AG10803 (cell line): ENCODE measurements at regions not wholly inside any gene's neighbourhood (a gene's known extent, or its start where the extent isn't known, plus 50 kb on each side); places are given as distances from the start of the nearest gene placed in this dataset.

ENCODE experiments used
- DNase-seq: peaks from one replicate; pipeline ENCODE4 v3.0.0; 2010; ENCODE audit warnings: low read depth
- H3K4me3 ChIP-seq: 2 replicates; pipeline ENCODE4 v1.5.1; 2011; ENCODE audit warnings: mild to moderate bottlenecking, low read length, control low read depth
- TF ChIP-seq, protein P1 (sequence below): conservative IDR thresholded peaks from 2 replicates; pipeline ENCODE4 v1.5.1; 2011; ENCODE audit warnings: mild to moderate bottlenecking, low read length, control low read depth, inconsistent platforms

DNA sequence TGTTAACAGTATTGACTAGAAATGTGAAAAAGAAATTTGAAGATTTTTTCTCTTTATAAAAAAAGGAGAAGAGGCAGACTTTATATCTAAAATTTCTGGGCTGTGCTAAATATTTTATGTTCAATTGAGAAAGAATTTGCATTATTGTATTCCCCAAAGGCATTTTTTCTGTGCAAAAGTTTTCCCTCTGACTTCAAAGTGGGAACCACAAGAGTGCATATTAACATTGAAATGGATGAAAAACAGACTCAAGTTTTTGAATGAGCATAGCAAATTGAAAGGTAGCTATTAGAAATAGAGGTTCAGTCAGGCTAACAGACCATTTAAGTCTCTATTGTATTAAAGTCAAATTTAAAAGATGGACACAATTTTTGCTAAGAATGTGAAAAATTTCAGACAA is 95.2 kb downstream of the RASSF9 start:
- DNase-seq = no peak
- no peak overlapping the region for H3K4me3 ChIP-seq
- TF ChIP-seq, protein P1, sequence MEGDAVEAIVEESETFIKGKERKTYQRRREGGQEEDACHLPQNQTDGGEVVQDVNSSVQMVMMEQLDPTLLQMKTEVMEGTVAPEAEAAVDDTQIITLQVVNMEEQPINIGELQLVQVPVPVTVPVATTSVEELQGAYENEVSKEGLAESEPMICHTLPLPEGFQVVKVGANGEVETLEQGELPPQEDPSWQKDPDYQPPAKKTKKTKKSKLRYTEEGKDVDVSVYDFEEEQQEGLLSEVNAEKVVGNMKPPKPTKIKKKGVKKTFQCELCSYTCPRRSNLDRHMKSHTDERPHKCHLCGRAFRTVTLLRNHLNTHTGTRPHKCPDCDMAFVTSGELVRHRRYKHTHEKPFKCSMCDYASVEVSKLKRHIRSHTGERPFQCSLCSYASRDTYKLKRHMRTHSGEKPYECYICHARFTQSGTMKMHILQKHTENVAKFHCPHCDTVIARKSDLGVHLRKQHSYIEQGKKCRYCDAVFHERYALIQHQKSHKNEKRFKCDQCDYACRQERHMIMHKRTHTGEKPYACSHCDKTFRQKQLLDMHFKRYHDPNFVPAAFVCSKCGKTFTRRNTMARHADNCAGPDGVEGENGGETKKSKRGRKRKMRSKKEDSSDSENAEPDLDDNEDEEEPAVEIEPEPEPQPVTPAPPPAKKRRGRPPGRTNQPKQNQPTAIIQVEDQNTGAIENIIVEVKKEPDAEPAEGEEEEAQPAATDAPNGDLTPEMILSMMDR = no peak

- H3K4me3 ChIP-seq = no peak overlapping the region
- TF ChIP-seq, protein P1 = no peak
- DNase-seq = no peak
These were observed 88.2 kb downstream of the RASSF9 start for GRCh38 chr12:85747941-85748495.
